ENCODE measurements at regions not wholly inside any gene's neighbourhood (a gene's known extent, or its start where the extent isn't known, plus 50 kb on each side); places are given as distances from the start of the nearest gene placed in this dataset.

- Mint-ChIP-seq H3K27ac (no peak overlapping the region), H3K4me3 (no peak overlapping the region), H3K4me1 (no peaks in the 10 kb centered on the region), H3K36me3 (no peaks in the 10 kb centered on the region), H3K27me3 (no peaks in the 10 kb centered on the region), H3K9me3 (peaks cover 0 to 3% (median 0%) of the 10 kb centered on the region in 3 donors)
- Histone ChIP-seq H3K4me3 (ENCODE audit: control insufficient read depth in 1 of 2, extremely low read depth in 1 of 2, low read length in 1 of 2) (no peak overlapping the region), H3K9me3 (no peaks in the 10 kb centered on the region), H3K27ac (ENCODE audit: low read length) (no peak overlapping the region), H3K36me3 (ENCODE audit: control insufficient read depth in 2 of 2, extremely low read depth in 1 of 2, insufficient read depth in 1 of 2, low read length in 1 of 2) (no peaks in the 10 kb centered on the region), H3K4me1 (ENCODE audit: control insufficient read depth in 1 of 2, extremely low read depth in 1 of 2, insufficient read depth in 2 of 2, low read length in 2 of 2) (no peaks in the 10 kb centered on the region), H3K27me3 (replicated peaks in 1 of 2; ENCODE audit: control insufficient read depth in 2 of 2, extremely low read depth in 1 of 2, insufficient read depth in 2 of 2, low read length in 1 of 2) (peaks cover 0 to 2% of the 10 kb centered on the region in 2 experiments)
- no CpG with 5 or more reads among the region's 1 CpG for WGBS (ENCODE audit: insufficient coverage)
- POLR2A ChIA-PET: no interaction called here
- ATAC-seq (replicated peaks in 1 of 4) (no peak), DNase-seq (no peak)
- CTCF ChIA-PET: no interaction called here
These were observed 268.5 kb upstream of the NMUR2 start for GRCh38 chr5:152673601-152674000.

DNA sequence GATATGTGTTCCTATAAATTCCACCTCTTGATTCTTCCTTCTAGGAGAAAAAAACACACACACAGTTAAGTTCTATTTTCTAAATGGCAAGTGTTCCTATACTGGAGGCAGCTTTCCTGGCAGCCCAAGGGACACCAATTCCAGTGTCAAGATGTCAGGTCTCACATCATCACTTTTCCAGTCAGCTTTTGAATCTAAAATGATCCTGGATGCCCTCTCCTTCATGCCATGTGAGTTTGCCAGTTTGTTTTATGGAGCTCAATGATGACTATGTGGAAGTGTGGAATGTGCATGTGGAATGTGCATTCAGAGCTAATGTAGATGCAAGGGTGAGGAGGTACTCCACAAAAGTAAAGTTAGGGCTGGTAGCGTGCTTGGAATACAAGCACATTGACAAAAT lies 269.3 kb upstream of the NMUR2 start:
- WGBS (ENCODE audit: insufficient coverage): no CpG with 5 or more reads among the region's 1 CpG
- ChIA-PET CTCF (no interaction called here), POLR2A (no interaction called here)
- Mint-ChIP-seq H3K4me3 (no peak overlapping the region), H3K27ac (no peak overlapping the region), H3K27me3 (no peaks in the 10 kb centered on the region), H3K36me3 (no peaks in the 10 kb centered on the region), H3K9me3 (peaks cover 0 to 4% (median 0%) of the 10 kb centered on the region in 3 donors), H3K4me1 (no peaks in the 10 kb centered on the region)
- H3K27me3 ChIP-seq (replicated peaks in 1 of 2; ENCODE audit: control insufficient read depth in 2 of 2, extremely low read depth in 1 of 2, insufficient read depth in 2 of 2, low read length in 1 of 2): peaks cover 0 to 2% of the 10 kb centered on the region in 2 experiments
- no peaks in the 10 kb centered on the region for H3K9me3 ChIP-seq
- no peak overlapping the region for H3K4me3 ChIP-seq (ENCODE audit: control insufficient read depth in 1 of 2, extremely low read depth in 1 of 2, low read length in 1 of 2)
- no peaks in the 10 kb centered on the region for H3K4me1 ChIP-seq (ENCODE audit: control insufficient read depth in 1 of 2, extremely low read depth in 1 of 2, insufficient read depth in 2 of 2, low read length in 2 of 2)
- H3K36me3 ChIP-seq (ENCODE audit: control insufficient read depth in 2 of 2, extremely low read depth in 1 of 2, insufficient read depth in 1 of 2, low read length in 1 of 2): no peaks in the 10 kb centered on the region
- DNase-seq (no peak), ATAC-seq (replicated peaks in 1 of 4) (no peak)
- H3K27ac ChIP-seq (ENCODE audit: low read length): no peak overlapping the region

DNA sequence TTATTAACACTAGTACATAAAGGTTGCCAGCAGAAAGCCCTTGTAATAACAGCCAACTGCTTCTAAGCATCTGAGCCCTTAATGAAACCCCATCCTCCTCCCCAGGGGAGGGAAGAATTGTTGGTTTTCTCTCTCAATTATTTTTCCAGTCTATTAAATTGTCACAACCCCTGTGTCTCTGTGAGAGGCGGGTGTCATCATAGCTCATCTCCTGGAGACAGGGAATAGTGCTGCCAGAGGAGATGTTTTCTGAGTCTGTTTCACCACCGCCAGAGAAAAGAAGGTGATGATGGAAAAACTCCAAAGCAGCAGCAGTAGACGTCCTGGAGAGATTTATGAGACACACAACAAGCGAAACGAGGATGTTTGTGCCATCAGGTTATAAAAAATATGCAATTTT lies 271.1 kb upstream of the NMUR2 start:
- CTCF ChIA-PET: no interaction called here

GRCh38 chr5:152683205-152683604 lies 278.1 kb upstream of the NMUR2 start:
- no peak overlapping the region for H3K27ac ChIP-seq (ENCODE audit: low read length)
- Mint-ChIP-seq H3K27ac (no peak overlapping the region), H3K9me3 (peaks cover 11 to 17% (median 16%) of the 10 kb centered on the region in 3 donors), H3K27me3 (no peaks in the 10 kb centered on the region), H3K4me3 (no peak overlapping the region), H3K36me3 (no peaks in the 10 kb centered on the region), H3K4me1 (no peaks in the 10 kb centered on the region)
- CTCF ChIA-PET: no interaction called here
- H3K36me3 ChIP-seq (ENCODE audit: control insufficient read depth in 2 of 2, extremely low read depth in 1 of 2, insufficient read depth in 1 of 2, low read length in 1 of 2): no peaks in the 10 kb centered on the region
- H3K27me3 ChIP-seq (replicated peaks in 1 of 2; ENCODE audit: control insufficient read depth in 2 of 2, extremely low read depth in 1 of 2, insufficient read depth in 2 of 2, low read length in 1 of 2): no peaks in the 10 kb centered on the region
- no CpG with 5 or more reads among the region's 1 CpG for WGBS (ENCODE audit: insufficient coverage)
- no peak for DNase-seq
- no peak for ATAC-seq (replicated peaks in 1 of 4)
- POLR2A ChIA-PET: no interaction called here
- no peaks in the 10 kb centered on the region for H3K9me3 ChIP-seq
- no peak overlapping the region for H3K4me3 ChIP-seq (ENCODE audit: control insufficient read depth in 1 of 2, extremely low read depth in 1 of 2, low read length in 1 of 2)
- no peaks in the 10 kb centered on the region for H3K4me1 ChIP-seq (ENCODE audit: control insufficient read depth in 1 of 2, extremely low read depth in 1 of 2, insufficient read depth in 2 of 2, low read length in 2 of 2)

More for the DNA sequence above, 271.1 kb upstream of the NMUR2 start:
- Histone ChIP-seq H3K4me3 (ENCODE audit: control insufficient read depth in 1 of 2, extremely low read depth in 1 of 2, low read length in 1 of 2) (no peak overlapping the region), H3K36me3 (ENCODE audit: control insufficient read depth in 2 of 2, extremely low read depth in 1 of 2, insufficient read depth in 1 of 2, low read length in 1 of 2) (no peaks in the 10 kb centered on the region), H3K27me3 (replicated peaks in 1 of 2; ENCODE audit: control insufficient read depth in 2 of 2, extremely low read depth in 1 of 2, insufficient read depth in 2 of 2, low read length in 1 of 2) (peaks cover 0 to 2% of the 10 kb centered on the region in 2 experiments), H3K9me3 (no peaks in the 10 kb centered on the region), H3K4me1 (ENCODE audit: control insufficient read depth in 1 of 2, extremely low read depth in 1 of 2, insufficient read depth in 2 of 2, low read length in 2 of 2) (no peaks in the 10 kb centered on the region), H3K27ac (ENCODE audit: low read length) (no peak overlapping the region)
- DNase-seq (no peak), ATAC-seq (replicated peaks in 1 of 4) (no peak)
- no peak overlapping the region for H3K4me3 Mint-ChIP-seq
- no peaks in the 10 kb centered on the region for H3K27me3 Mint-ChIP-seq
- POLR2A ChIA-PET: no interaction called here
- WGBS (ENCODE audit: insufficient coverage): 80% methylated on average over 1 of the region's 5 CpGs
- H3K36me3 Mint-ChIP-seq: no peaks in the 10 kb centered on the region
- peaks cover 0 to 8% (median 0%) of the 10 kb centered on the region in 3 donors for H3K9me3 Mint-ChIP-seq
- H3K4me1 Mint-ChIP-seq: no peaks in the 10 kb centered on the region
- H3K27ac Mint-ChIP-seq: no peak overlapping the region

- Mint-ChIP-seq H3K4me3 (no peak overlapping the region), H3K27ac (no peak overlapping the region), H3K9me3 (peaks cover 9 to 16% (median 12%) of the 10 kb centered on the region in 3 donors), H3K4me1 (no peaks in the 10 kb centered on the region), H3K36me3 (no peaks in the 10 kb centered on the region), H3K27me3 (no peaks in the 10 kb centered on the region)
- Histone ChIP-seq H3K4me3 (ENCODE audit: control insufficient read depth in 1 of 2, extremely low read depth in 1 of 2, low read length in 1 of 2) (no peak overlapping the region), H3K27me3 (replicated peaks in 1 of 2; ENCODE audit: control insufficient read depth in 2 of 2, extremely low read depth in 1 of 2, insufficient read depth in 2 of 2, low read length in 1 of 2) (no peaks in the 10 kb centered on the region), H3K9me3 (no peaks in the 10 kb centered on the region), H3K4me1 (ENCODE audit: control insufficient read depth in 1 of 2, extremely low read depth in 1 of 2, insufficient read depth in 2 of 2, low read length in 2 of 2) (no peaks in the 10 kb centered on the region), H3K36me3 (ENCODE audit: control insufficient read depth in 2 of 2, extremely low read depth in 1 of 2, insufficient read depth in 1 of 2, low read length in 1 of 2) (no peaks in the 10 kb centered on the region), H3K27ac (ENCODE audit: low read length) (no peak overlapping the region)
- POLR2A ChIA-PET: no interaction called here
- 88% methylated on average over 1 of the region's 4 CpGs for WGBS (ENCODE audit: insufficient coverage)
- CTCF ChIA-PET: no interaction called here
- no peak for ATAC-seq (replicated peaks in 1 of 4)
- no peak for DNase-seq
These were observed 281.9 kb upstream of the NMUR2 start for GRCh38 chr5:152686931-152687330.

GRCh38 chr5:152688561-152689249 lies 283.6 kb upstream of the NMUR2 start:
- ChIA-PET POLR2A (no interaction called here), CTCF (no interaction called here)
- no peak overlapping the region for H3K4me3 Mint-ChIP-seq
- no peaks in the 10 kb centered on the region for H3K36me3 ChIP-seq (ENCODE audit: control insufficient read depth in 2 of 2, extremely low read depth in 1 of 2, insufficient read depth in 1 of 2, low read length in 1 of 2)
- DNase-seq: no peak
- H3K27ac ChIP-seq (ENCODE audit: low read length): no peak overlapping the region
- no peaks in the 10 kb centered on the region for H3K4me1 ChIP-seq (ENCODE audit: control insufficient read depth in 1 of 2, extremely low read depth in 1 of 2, insufficient read depth in 2 of 2, low read length in 2 of 2)
- no peaks in the 10 kb centered on the region for H3K27me3 Mint-ChIP-seq
- ATAC-seq (replicated peaks in 1 of 4): no peak
- H3K27me3 ChIP-seq (replicated peaks in 1 of 2; ENCODE audit: control insufficient read depth in 2 of 2, extremely low read depth in 1 of 2, insufficient read depth in 2 of 2, low read length in 1 of 2): no peaks in the 10 kb centered on the region
- H3K4me3 ChIP-seq (ENCODE audit: control insufficient read depth in 1 of 2, extremely low read depth in 1 of 2, low read length in 1 of 2): no peak overlapping the region
- no peak overlapping the region for H3K27ac Mint-ChIP-seq
- H3K4me1 Mint-ChIP-seq: no peaks in the 10 kb centered on the region
- H3K9me3 ChIP-seq: no peaks in the 10 kb centered on the region
- H3K9me3 Mint-ChIP-seq: peaks cover 9 to 16% (median 12%) of the 10 kb centered on the region in 3 donors
- WGBS (ENCODE audit: insufficient coverage): no CpG with 5 or more reads among the region's 3 CpGs
- H3K36me3 Mint-ChIP-seq: no peaks in the 10 kb centered on the region

GRCh38 chr5:152689250-152689711 lies 284.2 kb upstream of the NMUR2 start:
- Histone ChIP-seq H3K9me3 (no peaks in the 10 kb centered on the region), H3K4me3 (ENCODE audit: control insufficient read depth in 1 of 2, extremely low read depth in 1 of 2, low read length in 1 of 2) (no peak overlapping the region), H3K27ac (ENCODE audit: low read length) (no peak overlapping the region), H3K4me1 (ENCODE audit: control insufficient read depth in 1 of 2, extremely low read depth in 1 of 2, insufficient read depth in 2 of 2, low read length in 2 of 2) (no peaks in the 10 kb centered on the region), H3K36me3 (ENCODE audit: control insufficient read depth in 2 of 2, extremely low read depth in 1 of 2, insufficient read depth in 1 of 2, low read length in 1 of 2) (no peaks in the 10 kb centered on the region), H3K27me3 (replicated peaks in 1 of 2; ENCODE audit: control insufficient read depth in 2 of 2, extremely low read depth in 1 of 2, insufficient read depth in 2 of 2, low read length in 1 of 2) (no peaks in the 10 kb centered on the region)
- Mint-ChIP-seq H3K36me3 (no peaks in the 10 kb centered on the region), H3K9me3 (peaks cover 6 to 16% (median 10%) of the 10 kb centered on the region in 3 donors), H3K4me3 (no peak overlapping the region), H3K4me1 (no peaks in the 10 kb centered on the region), H3K27ac (no peak overlapping the region), H3K27me3 (no peaks in the 10 kb centered on the region)
- DNase-seq: no peak
- WGBS (ENCODE audit: insufficient coverage): 74% methylated on average over 5 of the region's 5 CpGs
- ChIA-PET POLR2A (no interaction called here), CTCF (no interaction called here)
- no peak for ATAC-seq (replicated peaks in 1 of 4)
